NOMO-1 (cell line): ENCODE measurements at regions not wholly inside any gene's neighbourhood (a gene's known extent, or its start where the extent isn't known, plus 50 kb on each side); places are given as distances from the start of the nearest gene placed in this dataset.

Experiments used
- DNase-seq, 2 experiments: peaks; one replicate each; lab custom pipeline; 2025; ENCODE audit not compliant: unreplicated experiment in 2 of 2; lab: John Stamatoyannopoulos, UW

DNA sequence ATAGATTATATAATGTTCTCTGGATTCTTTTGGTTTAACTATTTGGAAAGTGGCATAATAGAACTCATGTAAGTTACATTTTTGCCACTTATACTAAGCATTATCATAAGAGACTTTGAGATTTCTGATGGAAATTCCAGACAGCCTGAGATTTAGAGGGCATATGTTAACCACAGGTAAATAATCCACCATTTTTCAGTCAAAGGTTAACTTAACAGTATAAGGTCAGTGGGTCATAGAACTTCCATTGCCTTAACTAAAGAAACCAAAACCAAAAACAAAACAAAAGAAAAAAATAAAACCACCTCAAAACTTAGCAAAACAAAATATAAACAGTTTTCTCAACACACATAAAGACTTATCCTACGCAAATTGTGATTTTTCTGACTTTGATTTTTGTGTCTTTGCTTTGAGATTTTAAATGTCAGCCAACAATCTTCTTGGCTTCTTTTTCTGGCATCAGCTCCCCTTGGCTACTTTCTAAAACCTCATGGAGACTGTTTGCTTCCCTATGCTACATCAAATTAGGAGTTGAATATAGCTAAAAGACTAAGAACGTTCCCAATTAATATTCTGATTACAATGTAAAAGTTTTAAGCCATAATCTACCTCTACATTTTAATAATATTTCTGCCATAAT lies 430.1 kb upstream of the DAB2 start:
- DNase-seq = no peak

DNA sequence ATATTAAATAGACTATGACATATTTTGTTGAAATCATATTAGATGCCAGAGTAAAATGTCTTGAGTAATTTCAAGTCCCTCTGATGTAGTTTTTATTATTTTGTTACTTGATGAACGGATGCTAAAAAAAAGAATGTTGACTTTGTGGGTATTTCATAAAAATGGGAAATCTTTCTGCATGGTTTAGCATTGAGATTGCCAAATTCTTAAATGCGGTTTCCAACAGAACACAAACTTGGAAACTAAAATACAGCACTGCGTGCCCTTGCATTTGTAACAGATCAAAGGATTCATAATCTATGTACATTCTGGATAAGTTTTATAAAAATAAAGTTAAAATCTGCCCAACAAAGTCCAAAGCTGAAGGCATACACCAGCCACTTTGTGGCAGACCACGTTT lies 425.5 kb upstream of the DAB2 start:
- no peak for DNase-seq

DNA sequence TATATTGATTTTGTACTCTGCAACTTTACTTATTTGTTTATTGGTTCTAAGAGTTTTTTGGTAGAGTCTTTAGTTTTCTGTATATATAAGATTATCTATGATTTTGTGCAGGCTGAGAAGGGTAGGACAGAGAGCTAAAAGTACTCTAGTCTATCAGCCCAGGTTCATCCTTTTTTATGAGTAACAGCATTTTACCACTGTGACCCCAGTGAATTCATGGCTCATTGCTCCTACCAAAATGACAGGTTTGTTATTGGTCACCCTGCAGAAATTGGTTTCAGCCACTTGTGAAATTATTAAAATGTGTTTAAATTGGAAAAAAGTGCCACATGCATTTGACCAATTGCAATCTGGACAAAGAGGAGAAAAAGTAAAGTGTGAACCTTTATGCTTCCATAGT lies 421.4 kb upstream of the DAB2 start:
- DNase-seq = no peak

DNA sequence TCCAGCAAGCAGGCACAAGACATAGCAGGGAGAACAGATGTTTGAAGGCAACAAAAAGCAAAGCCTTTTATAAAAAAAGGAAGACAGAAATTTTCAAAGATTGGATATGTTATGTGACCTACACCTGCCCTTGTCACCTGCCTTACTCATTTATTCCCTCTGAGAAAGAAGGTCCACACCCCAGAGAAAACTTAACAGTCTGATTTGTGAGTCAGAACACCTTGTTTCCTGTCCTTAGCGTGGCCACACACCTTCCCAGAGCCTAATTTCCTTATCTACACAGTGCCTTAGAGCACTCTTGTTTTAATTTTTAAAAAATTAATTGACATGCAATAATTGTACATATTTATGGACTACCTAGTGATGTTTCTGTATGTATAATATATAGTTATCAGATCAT lies 419.0 kb upstream of the DAB2 start:
- no peak for DNase-seq

DNA sequence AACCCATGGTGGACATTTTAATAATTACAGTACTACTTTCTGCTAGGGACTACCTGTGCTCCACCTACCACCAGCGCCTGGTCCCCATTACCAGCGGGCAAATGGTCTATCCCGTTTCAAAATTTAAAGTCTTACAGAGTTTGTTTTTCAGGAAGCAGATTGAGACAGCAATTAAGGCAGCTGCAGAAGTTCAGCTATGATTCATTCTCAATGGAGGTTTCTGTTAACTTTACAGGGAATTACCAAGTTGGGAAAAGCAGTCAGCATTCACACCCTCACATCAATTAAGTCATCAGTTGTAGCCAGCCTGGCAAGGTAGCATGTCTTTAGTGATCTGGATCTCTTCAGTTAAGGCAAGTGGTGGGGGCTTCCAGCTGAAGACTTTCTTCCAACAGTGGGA lies 410.6 kb upstream of the DAB2 start:
- no peak for DNase-seq

DNA sequence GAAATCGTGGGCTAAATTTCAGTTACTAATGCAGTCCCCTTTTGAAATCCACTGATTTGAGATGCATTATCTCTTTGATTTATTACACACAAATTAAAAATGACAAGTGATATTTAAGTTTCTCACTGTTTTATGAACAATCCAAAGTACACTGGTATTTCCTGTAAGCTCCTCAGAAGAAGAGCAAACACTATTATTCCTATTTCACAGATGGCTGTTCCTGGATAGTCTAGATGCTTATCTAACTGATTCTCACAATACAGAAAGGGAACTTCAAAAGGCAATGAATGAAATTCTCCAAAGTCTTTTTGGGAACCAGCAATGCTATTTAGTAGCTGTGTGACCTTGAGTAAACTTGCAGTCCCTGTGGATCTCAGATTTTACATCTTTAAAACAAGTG lies 404.7 kb upstream of the DAB2 start:
- DNase-seq = no peak

DNA sequence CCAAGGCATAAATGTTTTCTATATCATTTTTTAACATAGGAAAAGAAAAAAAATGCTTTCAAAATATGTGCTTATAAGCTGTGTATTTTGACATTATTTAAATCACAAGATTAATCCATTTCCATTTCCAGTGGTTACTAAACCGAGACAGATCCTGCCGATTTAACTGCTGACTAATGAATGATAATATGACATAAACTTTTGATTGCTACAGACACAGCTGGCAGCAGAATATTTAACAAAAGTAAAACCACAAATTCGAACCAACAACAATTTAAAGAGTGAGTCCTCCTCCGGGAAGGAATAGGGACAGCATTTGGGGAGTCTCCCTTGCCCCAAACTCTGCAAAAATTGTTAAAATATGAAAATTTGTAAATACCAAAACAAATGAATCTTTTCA lies 401.3 kb upstream of the DAB2 start:
- DNase-seq = no peak

DNA sequence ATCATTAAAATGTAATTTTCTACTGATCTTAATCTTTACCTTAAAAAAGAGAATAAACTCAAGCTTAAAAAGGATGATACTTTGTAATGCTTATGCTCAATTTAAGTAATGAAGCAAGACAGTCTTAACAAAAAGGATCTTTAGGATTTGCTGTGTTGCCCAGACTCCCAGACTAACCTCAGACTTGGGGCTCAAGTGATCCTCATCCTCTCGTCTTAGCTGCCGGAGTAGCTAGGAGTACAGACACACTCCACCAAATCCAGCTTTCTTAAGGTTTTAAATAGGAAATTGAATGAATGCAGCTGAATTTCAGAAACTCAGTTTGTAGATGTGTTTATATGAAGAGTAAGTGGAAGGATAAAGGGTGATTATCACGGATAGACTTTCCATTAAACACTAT lies 400.5 kb upstream of the DAB2 start:
- no peak for DNase-seq

DNA sequence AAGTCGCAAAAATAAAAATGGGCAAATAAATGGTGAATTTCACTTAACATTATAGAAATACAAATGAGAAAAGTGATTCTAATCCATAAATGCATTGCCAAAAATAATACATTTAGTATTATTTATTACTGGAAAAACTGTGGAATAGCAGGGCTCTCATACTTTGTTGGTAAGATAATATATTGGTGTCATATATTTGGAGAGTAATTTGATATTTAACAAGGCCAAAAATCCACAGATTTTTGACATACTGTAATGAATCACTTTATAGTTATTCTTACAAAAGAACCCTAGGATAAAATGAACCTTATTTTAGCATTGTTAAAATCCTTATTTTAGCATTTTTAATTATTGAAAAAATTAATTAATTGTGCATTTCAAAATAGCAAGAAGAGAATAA lies 397.2 kb upstream of the DAB2 start:
- DNase-seq = no peak

DNA sequence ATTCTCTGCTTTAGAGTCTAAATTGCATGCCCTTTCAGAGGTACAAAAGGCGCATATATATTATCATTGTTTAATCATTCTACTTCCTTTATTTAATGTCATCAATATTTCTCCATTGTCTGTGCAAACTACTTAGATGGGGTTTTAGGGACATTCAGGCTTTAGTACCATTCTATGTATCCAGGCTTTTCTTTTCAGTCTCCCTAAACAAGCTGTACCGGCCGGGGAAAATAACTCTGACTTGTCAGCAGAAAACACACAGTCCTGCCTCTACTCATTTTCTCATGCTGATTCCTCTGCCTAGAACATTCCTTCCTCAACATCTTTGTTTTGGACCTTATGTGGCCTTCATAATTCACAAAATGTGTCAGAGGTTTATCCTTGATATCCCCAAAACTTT lies 392.1 kb upstream of the DAB2 start:
- no peak for DNase-seq

DNA sequence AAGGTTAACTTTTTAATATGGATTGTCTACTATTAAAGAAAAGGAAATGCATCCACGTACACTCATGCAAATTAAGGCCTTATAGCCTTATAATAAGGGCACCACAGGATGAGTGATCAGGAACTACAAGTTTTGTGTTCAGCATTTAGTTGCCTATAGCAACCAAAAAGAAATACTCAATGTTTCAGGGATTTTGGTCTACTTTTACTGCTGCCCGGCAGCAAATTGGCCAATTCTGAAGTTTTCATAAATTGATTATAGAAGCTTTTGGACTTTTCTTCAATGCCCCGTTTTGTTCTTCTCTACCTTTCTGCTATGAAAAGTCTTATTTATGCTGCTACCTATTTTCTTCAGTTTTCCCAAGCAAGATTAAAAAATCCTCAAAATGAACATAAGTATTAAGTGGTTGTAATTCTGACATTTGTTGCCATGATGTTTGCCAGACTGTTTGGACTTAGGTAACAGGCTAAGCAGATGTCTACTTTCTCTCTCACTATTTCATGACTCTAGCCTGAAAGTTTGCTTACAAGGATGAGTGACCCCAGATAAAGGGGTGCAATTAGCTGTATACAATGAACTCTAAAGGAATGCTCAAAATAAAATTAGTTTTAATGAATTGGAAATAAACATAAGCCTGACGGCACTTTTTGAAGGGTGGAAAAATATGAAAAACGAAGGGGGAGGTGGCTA lies 391.5 kb upstream of the DAB2 start:
- no peak for DNase-seq

DNA sequence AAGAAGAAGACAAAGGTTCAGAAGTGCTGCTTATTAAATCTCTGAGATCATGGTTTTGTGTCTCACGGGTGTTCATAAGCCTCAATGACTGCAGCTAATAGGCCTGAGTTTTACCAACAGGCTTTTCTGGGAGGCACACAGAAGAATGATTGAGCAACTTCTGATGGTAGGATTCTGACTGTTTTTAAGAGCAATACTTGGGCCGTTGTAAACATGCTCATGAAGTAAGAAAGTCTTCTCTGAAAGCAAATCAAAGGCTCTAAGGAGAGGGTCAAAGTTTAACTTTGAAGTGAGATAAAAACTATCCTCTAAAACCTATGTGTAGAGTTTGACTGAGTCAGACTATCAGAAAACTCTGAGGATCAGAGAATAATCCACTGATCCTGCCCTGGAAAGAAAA lies 390.9 kb upstream of the DAB2 start:
- DNase-seq = no peak

DNA sequence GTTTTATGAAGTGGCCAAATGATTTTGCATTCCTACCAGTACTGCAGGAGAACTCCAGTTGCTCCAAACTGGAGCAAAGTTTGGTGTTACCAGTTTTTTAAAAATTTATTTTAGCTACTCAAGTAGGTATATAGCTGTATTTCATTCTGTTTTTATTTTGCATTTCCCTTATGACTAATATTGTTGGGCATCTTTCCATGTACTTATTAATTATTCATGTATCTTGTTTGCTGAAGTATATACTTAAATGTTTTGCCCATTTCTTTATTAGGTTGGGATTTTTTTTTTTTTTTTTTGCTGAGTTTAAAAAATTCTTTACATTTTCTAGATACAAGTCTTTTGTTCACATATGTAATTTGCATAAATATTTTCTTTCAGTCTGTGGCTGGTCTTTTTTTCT lies 386.6 kb upstream of the DAB2 start:
- DNase-seq = no peak

DNA sequence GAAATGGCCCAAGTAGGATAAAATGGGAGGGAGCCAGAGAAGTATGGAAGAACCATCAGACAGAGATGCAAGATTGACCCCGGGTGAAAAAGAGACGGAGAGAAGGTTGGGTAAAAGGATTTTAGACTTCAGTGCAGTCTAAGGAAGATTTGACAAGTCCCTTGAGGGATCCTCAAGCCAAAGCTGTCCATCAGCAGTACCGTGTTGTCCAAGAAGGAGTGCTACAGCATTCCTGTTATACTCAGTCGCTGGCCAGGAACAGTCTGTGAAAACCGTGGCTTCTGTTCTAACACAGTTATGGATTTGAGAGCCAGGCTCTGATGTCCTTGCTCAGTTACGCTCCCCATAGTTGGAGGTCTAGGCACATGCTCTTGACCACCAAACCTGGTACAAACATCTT lies 383.9 kb upstream of the DAB2 start:
- DNase-seq = no peak

DNA sequence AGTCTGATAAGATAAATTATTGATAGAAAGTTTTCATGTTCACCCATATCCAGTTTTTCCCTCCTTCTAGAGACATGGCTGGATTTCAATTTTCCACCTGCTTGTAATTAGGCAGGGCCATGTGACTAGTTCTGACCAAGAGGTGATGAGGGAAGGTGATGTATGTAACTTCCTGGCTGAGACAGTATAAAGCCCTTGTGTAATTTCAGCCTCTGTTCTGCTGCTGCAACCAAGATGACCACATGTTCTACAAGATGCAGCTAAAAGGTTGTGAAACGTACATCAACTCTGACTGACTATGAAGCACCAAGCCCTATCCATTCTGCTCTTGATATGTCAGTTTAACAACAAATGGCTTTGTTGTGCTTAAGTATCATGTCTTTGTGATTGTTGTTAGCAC lies 376.5 kb upstream of the DAB2 start:
- no peak for DNase-seq

DNA sequence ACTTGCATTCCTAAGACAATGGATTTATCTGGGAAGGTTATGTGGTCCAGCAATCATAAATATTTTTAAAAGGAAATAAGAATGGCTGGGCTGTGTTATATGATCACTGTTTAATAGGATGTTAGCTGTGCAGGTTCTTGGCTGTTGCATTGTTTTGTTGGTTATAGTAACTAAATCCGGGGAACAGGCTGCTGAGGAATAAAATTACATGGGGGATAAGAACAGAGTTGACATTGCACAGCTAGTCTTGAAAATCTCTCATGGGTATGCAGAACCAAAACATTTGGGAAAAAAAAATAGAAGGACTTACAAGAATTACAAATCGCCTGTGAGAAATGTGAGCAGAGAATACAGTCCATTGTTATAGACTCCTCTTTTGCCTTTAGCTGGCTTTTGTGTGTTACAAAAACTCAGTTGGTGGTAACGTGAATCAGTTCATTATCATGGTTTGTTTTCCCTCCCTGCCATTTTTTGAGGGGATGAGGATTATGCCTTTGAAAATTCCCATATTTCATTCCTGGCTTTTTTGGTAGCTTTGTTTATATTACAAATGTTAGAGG lies 375.3 kb upstream of the DAB2 start:
- DNase-seq = no peak

DNA sequence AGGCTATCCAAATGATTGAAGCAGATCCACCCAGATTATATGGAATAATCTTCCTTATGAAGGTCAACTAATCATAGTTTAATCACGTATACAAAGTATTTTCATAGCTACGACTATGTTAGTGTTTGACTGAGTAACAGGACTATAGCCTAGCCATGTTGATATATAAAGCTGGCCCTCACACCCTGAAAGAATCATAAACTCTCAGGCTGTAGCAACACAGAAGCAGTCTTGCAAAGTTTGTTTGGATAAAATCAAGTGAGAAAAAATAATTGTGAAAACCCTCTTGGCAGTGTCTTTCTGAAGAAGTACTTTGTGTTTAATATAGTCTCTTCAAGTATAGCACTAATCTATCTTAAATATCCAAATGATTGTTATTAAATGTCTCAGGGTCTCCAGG lies 374.5 kb upstream of the DAB2 start:
- no peak for DNase-seq

DNA sequence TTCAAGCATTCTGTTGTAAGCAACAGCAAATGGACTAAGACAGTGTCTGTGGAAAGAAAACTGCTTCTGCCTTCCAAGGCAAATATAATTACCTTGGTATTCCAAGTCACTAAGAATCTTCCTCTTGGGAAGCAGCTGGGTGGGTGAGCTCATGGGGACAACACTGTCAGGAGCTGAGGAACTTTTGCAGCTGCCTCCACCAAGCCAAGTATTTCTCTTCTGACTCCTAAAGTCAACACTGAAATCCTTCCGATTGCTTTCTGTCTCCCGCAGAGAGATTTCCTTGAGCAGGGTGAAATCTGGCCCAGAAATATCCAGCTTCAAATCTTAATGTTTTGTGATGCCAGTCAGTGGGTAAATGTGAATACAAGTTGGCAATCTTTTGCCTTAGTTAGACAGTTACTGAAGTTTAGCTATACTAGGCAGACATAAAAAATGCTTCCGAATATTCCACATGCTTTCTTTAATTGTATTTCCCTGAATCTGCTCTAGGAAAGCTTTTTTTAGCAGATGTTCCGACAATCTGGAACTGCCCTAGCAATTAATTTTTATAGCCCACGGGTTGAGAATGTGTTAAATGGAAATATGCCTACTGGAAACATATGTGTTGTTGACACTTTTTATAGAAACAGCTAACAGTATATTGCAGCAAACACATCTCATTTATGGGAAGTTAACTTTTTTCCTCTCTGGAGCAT lies 369.9 kb upstream of the DAB2 start:
- no peak for DNase-seq

DNA sequence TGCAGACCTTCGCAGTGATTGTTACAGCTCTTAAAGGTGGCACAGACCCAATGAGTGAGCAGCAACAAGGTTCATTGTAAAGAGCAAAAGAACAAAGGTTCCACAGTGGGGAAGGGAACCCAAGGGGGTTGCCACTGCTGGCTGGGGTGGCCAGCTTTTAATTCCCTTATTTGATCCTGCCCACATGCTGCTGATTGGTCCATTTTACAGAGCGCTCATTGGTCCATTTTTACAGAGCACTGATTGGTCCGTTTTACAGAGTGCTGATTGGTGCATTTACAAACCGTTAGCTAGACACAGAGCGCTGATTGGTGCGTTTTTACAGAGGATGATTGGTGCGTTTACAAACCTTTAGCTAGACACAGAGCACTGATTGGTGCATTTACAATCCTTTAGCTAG lies 360.6 kb upstream of the DAB2 start:
- no peak for DNase-seq

DNA sequence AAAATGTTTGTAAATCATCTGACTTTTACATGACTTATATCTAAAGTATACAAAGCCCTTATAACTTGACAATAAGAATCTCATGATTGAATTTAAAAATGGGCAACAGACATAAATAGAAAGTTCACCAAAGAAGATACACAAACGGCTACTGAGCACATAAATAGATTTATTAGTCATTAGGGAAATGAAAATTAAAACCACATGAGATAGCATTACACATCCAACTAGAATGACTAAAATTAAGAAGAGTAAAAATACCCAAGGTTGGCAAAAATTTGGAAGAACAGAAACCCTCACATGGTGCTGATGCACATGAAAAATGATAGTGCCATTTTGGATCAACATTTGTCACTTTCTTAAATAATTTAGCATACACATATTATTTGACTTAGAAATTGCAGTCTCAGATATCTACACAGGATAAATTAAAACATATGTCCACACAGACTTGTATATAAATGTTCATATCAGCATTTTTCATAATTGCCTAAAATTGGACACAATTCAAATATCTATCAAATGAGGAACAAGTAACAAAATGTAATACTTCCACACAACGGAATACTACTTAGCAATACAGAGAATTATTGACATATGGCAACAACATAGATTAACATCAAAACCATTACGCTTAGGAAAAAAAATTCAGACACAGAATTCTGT lies 359.1 kb upstream of the DAB2 start:
- no peak for DNase-seq

DNA sequence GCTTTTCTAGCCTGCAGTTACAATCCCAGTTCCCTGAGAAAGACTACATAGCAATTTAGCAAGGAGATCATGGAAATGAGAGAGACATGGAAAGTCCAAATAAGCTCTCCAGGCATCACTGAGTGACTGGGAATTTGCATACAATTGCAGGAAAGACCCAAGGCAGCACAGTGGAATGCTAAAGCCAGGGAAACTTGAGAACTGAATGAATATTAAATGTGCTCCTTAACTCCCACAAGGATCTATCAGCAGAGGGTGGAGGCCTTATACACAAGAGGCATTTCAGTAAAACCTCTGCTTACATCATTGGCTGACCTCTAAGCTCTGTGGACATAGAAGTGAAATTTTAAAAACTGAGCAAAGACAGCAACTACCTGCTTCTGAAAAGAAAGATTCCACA lies 355.6 kb upstream of the DAB2 start:
- no peak for DNase-seq

DNA sequence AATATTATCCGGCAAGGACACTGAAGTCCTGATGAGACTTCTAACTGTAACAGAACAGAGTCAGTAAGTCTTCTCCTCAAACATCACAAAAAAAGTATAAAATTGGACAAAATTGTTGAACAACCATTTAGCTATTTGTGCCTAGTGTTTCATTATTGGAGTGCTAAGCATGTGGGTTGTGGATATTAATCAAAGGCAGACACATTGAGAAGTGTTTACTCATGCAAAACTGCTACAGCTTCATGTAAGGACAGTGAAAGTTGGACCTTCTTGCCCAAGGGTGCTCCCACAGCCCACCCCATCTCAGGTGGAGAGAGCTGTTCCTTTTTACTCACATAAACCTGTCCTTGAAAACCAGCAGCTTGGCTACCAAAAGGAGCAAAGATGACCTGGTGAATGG lies 355.1 kb upstream of the DAB2 start:
- DNase-seq = no peak
